LNCaP clone FGC (cell line): ENCODE measurements at regions not wholly inside any gene's neighbourhood (a gene's known extent, or its start where the extent isn't known, plus 50 kb on each side); places are given as distances from the start of the nearest gene placed in this dataset.

Experiments
- DNase-seq: peaks from one replicate; pipeline ENCODE4 v3.0.0-alpha.2; 2011; ENCODE audit warnings: low read depth
- H3K4me3 ChIP-seq: 2 replicates; pipeline ENCODE4 v1.5.1; 2011; ENCODE audit warnings: mild to moderate bottlenecking, low read depth, low read length, control low read depth
- TF ChIP-seq, protein P1 (sequence below): IDR thresholded peaks from 2 replicates; pipeline ENCODE4 v1.5.1; 2012; ENCODE audit warnings: mild to moderate bottlenecking; ENCODE audit not compliant: control insufficient read depth, insufficient read depth; ENCODE audit errors: extremely low read depth

- no peak for DNase-seq
- no peak overlapping the region for H3K4me3 ChIP-seq
- TF ChIP-seq, protein P1, sequence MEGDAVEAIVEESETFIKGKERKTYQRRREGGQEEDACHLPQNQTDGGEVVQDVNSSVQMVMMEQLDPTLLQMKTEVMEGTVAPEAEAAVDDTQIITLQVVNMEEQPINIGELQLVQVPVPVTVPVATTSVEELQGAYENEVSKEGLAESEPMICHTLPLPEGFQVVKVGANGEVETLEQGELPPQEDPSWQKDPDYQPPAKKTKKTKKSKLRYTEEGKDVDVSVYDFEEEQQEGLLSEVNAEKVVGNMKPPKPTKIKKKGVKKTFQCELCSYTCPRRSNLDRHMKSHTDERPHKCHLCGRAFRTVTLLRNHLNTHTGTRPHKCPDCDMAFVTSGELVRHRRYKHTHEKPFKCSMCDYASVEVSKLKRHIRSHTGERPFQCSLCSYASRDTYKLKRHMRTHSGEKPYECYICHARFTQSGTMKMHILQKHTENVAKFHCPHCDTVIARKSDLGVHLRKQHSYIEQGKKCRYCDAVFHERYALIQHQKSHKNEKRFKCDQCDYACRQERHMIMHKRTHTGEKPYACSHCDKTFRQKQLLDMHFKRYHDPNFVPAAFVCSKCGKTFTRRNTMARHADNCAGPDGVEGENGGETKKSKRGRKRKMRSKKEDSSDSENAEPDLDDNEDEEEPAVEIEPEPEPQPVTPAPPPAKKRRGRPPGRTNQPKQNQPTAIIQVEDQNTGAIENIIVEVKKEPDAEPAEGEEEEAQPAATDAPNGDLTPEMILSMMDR = no peak
Observed at GRCh38 chr4:11593576-11594116, 165.0 kb upstream of the HS3ST1 start.

- no peak for DNase-seq
Observed at GRCh38 chr4:11592276-11592675, 163.6 kb upstream of the HS3ST1 start.

DNA sequence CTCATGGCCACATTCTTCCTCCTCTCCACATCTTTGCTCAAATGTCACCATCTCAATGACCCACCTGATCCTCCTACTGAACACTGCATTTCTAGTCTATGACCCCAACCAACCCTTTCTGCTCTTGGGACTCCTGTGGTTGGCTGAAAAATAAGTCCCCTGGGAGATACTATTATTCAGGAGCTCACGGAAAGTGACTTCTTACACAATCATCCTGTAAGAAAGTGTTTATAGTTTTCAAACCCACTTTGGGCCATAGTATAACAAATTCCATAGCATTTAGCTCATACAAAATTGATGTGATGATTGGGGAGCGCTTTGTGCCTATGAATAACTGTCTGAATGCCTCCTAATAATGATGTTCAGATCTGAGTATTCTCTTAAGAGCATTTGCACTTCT is 161.4 kb upstream of the HS3ST1 start:
- DNase-seq = no peak
- no peak overlapping the region for H3K4me3 ChIP-seq
- TF ChIP-seq, protein P1 = no peak

More at GRCh38 chr4:11592276-11592675, 163.6 kb upstream of the HS3ST1 start:
- TF ChIP-seq, protein P1 = no peak
- H3K4me3 ChIP-seq = no peak overlapping the region

- TF ChIP-seq, protein P1 = no peak
- H3K4me3 ChIP-seq = no peak overlapping the region
- DNase-seq = no peak
Observed at GRCh38 chr4:11589676-11590075, 161.0 kb upstream of the HS3ST1 start.

DNA sequence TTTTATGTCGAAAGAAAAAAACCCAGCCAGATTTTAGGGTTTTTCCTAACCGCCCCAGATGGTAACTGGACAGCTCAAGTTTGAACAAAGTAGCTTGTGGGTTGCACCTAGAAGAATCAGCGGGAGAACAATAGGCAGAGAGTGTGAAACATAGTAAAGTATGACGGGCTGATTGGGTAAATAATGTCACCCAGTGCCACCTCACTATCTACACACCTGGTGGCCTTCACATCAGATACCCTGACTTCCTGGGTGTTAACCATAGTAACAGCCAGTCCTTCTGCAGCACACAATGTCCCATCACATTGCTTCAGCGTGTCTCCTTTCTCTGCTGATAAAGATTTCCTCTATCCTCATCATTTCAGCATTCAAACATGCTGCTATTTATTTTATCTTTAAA is 159.1 kb upstream of the HS3ST1 start:
- TF ChIP-seq, protein P1 = no peak
- no peak for DNase-seq
- H3K4me3 ChIP-seq = no peak overlapping the region

- H3K4me3 ChIP-seq = no peak overlapping the region
- no peak for DNase-seq
- TF ChIP-seq, protein P1 = no peak
Observed at GRCh38 chr4:11585506-11585905, 156.8 kb upstream of the HS3ST1 start.

- no peak overlapping the region for H3K4me3 ChIP-seq
Observed at GRCh38 chr4:11568511-11568910, 139.8 kb upstream of the HS3ST1 start.

More at GRCh38 chr4:11568511-11568910, 139.8 kb upstream of the HS3ST1 start:
- TF ChIP-seq, protein P1 = no peak
- DNase-seq = no peak
